Stimulated activated naive CD8-positive, alpha-beta T cell treated with anti-CD3 and anti-CD28 coated beads, Interleukin-15, Interleukin-2, amounts not matched to agents 100 ng/mL and 50 ng/mL, for 24 hours (primary cell): ENCODE measurements at regions not wholly inside any gene's neighbourhood (a gene's known extent, or its start where the extent isn't known, plus 50 kb on each side); places are given as distances from the start of the nearest gene placed in this dataset.

ENCODE experiments used
- H3K27ac Mint-ChIP-seq: one replicate; pipeline ENCODE4 v1.8.0; 2021; ENCODE audit warnings: mild to moderate bottlenecking, mixed read lengths
- H3K27me3 Mint-ChIP-seq: one replicate; pipeline ENCODE4 v1.8.0; 2021; ENCODE audit warnings: mixed read lengths
- H3K36me3 Mint-ChIP-seq: one replicate; pipeline ENCODE4 v1.8.0; 2021; ENCODE audit warnings: low read depth, mixed read lengths
- H3K4me1 Mint-ChIP-seq: one replicate; pipeline ENCODE4 v1.8.0; 2021; ENCODE audit warnings: low read depth, mixed read lengths
- H3K4me3 Mint-ChIP-seq: one replicate; pipeline ENCODE4 v1.8.0; 2021; ENCODE audit warnings: mild to moderate bottlenecking, mixed read lengths
- H3K9me3 Mint-ChIP-seq: one replicate; pipeline ENCODE4 v1.8.0; 2021; ENCODE audit warnings: mixed read lengths

- Mint-ChIP-seq H3K4me1 (no peaks in the 10 kb centered on the region), H3K27ac (no peak overlapping the region), H3K36me3 (no peaks in the 10 kb centered on the region), H3K9me3 (peaks cover 4% of the 10 kb centered on the region), H3K4me3 (no peak overlapping the region), H3K27me3 (peaks cover 6% of the 10 kb centered on the region)
Observed at GRCh38 chr1:87462894-87463293, 134.2 kb downstream of the LMO4 start.

- Mint-ChIP-seq H3K27me3 (peaks cover 6% of the 10 kb centered on the region), H3K27ac (no peak overlapping the region), H3K4me1 (no peaks in the 10 kb centered on the region), H3K36me3 (no peaks in the 10 kb centered on the region), H3K9me3 (no peaks in the 10 kb centered on the region), H3K4me3 (no peak overlapping the region)
Observed at GRCh38 chr1:87464022-87464490, 135.4 kb downstream of the LMO4 start.

GRCh38 chr1:87466621-87467020, 137.9 kb downstream of the LMO4 start:
- no peaks in the 10 kb centered on the region for H3K4me1 Mint-ChIP-seq
- H3K27ac Mint-ChIP-seq: no peak overlapping the region
- no peaks in the 10 kb centered on the region for H3K9me3 Mint-ChIP-seq
- H3K36me3 Mint-ChIP-seq: no peaks in the 10 kb centered on the region
- no peak overlapping the region for H3K4me3 Mint-ChIP-seq
- peaks cover 6% of the 10 kb centered on the region for H3K27me3 Mint-ChIP-seq

- Mint-ChIP-seq H3K4me1 (no peaks in the 10 kb centered on the region), H3K36me3 (no peaks in the 10 kb centered on the region), H3K27me3 (no peaks in the 10 kb centered on the region), H3K4me3 (no peak overlapping the region), H3K9me3 (no peaks in the 10 kb centered on the region), H3K27ac (no peak overlapping the region)
Observed at GRCh38 chr1:87472716-87473115, 144.0 kb downstream of the LMO4 start.

- H3K4me1 Mint-ChIP-seq: no peaks in the 10 kb centered on the region
- no peaks in the 10 kb centered on the region for H3K27me3 Mint-ChIP-seq
- H3K27ac Mint-ChIP-seq: no peak overlapping the region
- no peaks in the 10 kb centered on the region for H3K36me3 Mint-ChIP-seq
- no peak overlapping the region for H3K4me3 Mint-ChIP-seq
- no peaks in the 10 kb centered on the region for H3K9me3 Mint-ChIP-seq
Observed at GRCh38 chr1:87473203-87473661, 144.6 kb downstream of the LMO4 start.

- Mint-ChIP-seq H3K4me1 (no peaks in the 10 kb centered on the region), H3K4me3 (no peak overlapping the region), H3K36me3 (no peaks in the 10 kb centered on the region), H3K9me3 (no peaks in the 10 kb centered on the region), H3K27ac (no peak overlapping the region), H3K27me3 (no peaks in the 10 kb centered on the region)
Observed at GRCh38 chr1:87474098-87474497, 145.4 kb downstream of the LMO4 start.

GRCh38 chr1:87478231-87478630, 149.6 kb downstream of the LMO4 start:
- Mint-ChIP-seq H3K27me3 (no peaks in the 10 kb centered on the region), H3K4me3 (no peak overlapping the region)

GRCh38 chr1:87495147-87495546, 166.5 kb downstream of the LMO4 start:
- no peaks in the 10 kb centered on the region for H3K27me3 Mint-ChIP-seq

More at GRCh38 chr1:87478231-87478630, 149.6 kb downstream of the LMO4 start:
- H3K4me1 Mint-ChIP-seq: no peaks in the 10 kb centered on the region
- H3K36me3 Mint-ChIP-seq: no peaks in the 10 kb centered on the region
- no peaks in the 10 kb centered on the region for H3K9me3 Mint-ChIP-seq
- no peak overlapping the region for H3K27ac Mint-ChIP-seq

GRCh38 chr1:87495870-87496269, 167.2 kb downstream of the LMO4 start:
- Mint-ChIP-seq H3K27ac (no peak overlapping the region), H3K4me1 (no peaks in the 10 kb centered on the region), H3K9me3 (no peaks in the 10 kb centered on the region), H3K36me3 (no peaks in the 10 kb centered on the region), H3K4me3 (no peak overlapping the region), H3K27me3 (no peaks in the 10 kb centered on the region)

More at GRCh38 chr1:87495147-87495546, 166.5 kb downstream of the LMO4 start:
- H3K36me3 Mint-ChIP-seq: no peaks in the 10 kb centered on the region
- no peaks in the 10 kb centered on the region for H3K9me3 Mint-ChIP-seq
- no peak overlapping the region for H3K27ac Mint-ChIP-seq
- H3K4me3 Mint-ChIP-seq: no peak overlapping the region
- no peaks in the 10 kb centered on the region for H3K4me1 Mint-ChIP-seq

- no peaks in the 10 kb centered on the region for H3K9me3 Mint-ChIP-seq
- H3K27me3 Mint-ChIP-seq: no peaks in the 10 kb centered on the region
Observed at GRCh38 chr1:87497380-87498203, 168.9 kb downstream of the LMO4 start.

GRCh38 chr1:87501738-87502137, 173.1 kb downstream of the LMO4 start:
- Mint-ChIP-seq H3K9me3 (no peaks in the 10 kb centered on the region), H3K36me3 (no peaks in the 10 kb centered on the region), H3K4me1 (no peaks in the 10 kb centered on the region), H3K27me3 (no peaks in the 10 kb centered on the region), H3K27ac (no peak overlapping the region), H3K4me3 (no peak overlapping the region)

More at GRCh38 chr1:87497380-87498203, 168.9 kb downstream of the LMO4 start:
- H3K4me1 Mint-ChIP-seq: no peaks in the 10 kb centered on the region
- no peak overlapping the region for H3K4me3 Mint-ChIP-seq
- no peaks in the 10 kb centered on the region for H3K36me3 Mint-ChIP-seq
- no peak overlapping the region for H3K27ac Mint-ChIP-seq

GRCh38 chr1:87505391-87505983, 176.8 kb downstream of the LMO4 start:
- no peak overlapping the region for H3K27ac Mint-ChIP-seq
- no peaks in the 10 kb centered on the region for H3K36me3 Mint-ChIP-seq
- H3K4me3 Mint-ChIP-seq: no peak overlapping the region
- H3K4me1 Mint-ChIP-seq: no peaks in the 10 kb centered on the region
- H3K27me3 Mint-ChIP-seq: no peaks in the 10 kb centered on the region
- H3K9me3 Mint-ChIP-seq: no peaks in the 10 kb centered on the region

GRCh38 chr1:87506147-87506546, 177.5 kb downstream of the LMO4 start:
- H3K4me3 Mint-ChIP-seq: no peak overlapping the region
- no peaks in the 10 kb centered on the region for H3K4me1 Mint-ChIP-seq
- no peaks in the 10 kb centered on the region for H3K36me3 Mint-ChIP-seq
- no peak overlapping the region for H3K27ac Mint-ChIP-seq
- H3K9me3 Mint-ChIP-seq: no peaks in the 10 kb centered on the region
- no peaks in the 10 kb centered on the region for H3K27me3 Mint-ChIP-seq

GRCh38 chr1:87508247-87508787, 179.6 kb downstream of the LMO4 start:
- Mint-ChIP-seq H3K4me3 (no peak overlapping the region), H3K9me3 (no peaks in the 10 kb centered on the region), H3K36me3 (no peaks in the 10 kb centered on the region), H3K4me1 (no peaks in the 10 kb centered on the region), H3K27ac (no peak overlapping the region), H3K27me3 (no peaks in the 10 kb centered on the region)

GRCh38 chr1:87510540-87510939, 181.9 kb downstream of the LMO4 start:
- no peak overlapping the region for H3K27ac Mint-ChIP-seq
- no peaks in the 10 kb centered on the region for H3K27me3 Mint-ChIP-seq
- H3K4me1 Mint-ChIP-seq: no peaks in the 10 kb centered on the region
- no peaks in the 10 kb centered on the region for H3K9me3 Mint-ChIP-seq
- no peaks in the 10 kb centered on the region for H3K36me3 Mint-ChIP-seq
- H3K4me3 Mint-ChIP-seq: no peak overlapping the region
